HG03521 (cell line): ENCODE measurements at regions not wholly inside any gene's neighbourhood (a gene's known extent, or its start where the extent isn't known, plus 50 kb on each side); places are given as distances from the start of the nearest gene placed in this dataset.

ENCODE experiments used
- ATAC-seq: cut with Tn5 transposase; IDR thresholded peaks from one replicate; pipeline ENCODE4 v1.9.1; 2021; ENCODE audit warnings: mild to moderate bottlenecking, moderate library complexity; ENCODE audit not compliant: unreplicated experiment

- ATAC-seq = no peak
Observed at GRCh38 chr10:108204528-108205305, 1040.2 kb upstream of the SORCS1 start.

DNA sequence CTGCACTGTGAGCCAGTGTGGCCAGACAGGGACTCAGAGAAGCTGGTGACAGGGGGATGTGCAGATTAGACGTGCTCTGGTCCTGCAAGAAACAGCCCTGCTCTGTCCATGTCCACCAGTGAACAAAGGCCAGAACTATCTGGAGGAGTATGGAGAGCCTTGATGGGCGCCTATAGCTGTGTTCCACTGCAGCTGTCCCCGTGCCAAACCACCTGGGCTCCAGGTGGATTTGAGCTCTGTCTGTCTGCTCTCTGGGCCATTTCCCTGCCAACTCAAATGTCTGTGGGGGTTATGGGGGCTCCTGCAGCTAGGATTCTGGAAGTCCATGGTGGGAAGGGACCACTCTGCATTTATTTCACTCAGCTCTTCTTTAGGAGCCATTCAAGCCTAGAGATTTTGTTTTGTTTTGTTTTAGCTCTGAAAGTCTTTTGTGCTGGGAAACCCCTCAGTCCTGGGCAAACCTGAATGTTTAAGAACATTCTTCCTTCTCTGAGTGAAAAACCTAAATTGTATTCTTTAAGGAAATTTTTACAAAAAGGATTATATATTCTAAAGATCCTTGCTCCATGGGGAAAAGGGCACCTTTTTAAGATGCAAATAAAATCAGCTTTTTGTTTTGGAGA, 1039.5 kb upstream of the SORCS1 start:
- ATAC-seq = no peak

- ATAC-seq = no peak
Observed at GRCh38 chr10:108187408-108188012, 1023.0 kb upstream of the SORCS1 start.

GRCh38 chr10:108184114-108184513, 1019.6 kb upstream of the SORCS1 start:
- no peak for ATAC-seq

- ATAC-seq = no peak
Observed at GRCh38 chr10:108180878-108181277, 1016.4 kb upstream of the SORCS1 start.

- ATAC-seq = no peak
Observed at GRCh38 chr10:108169846-108170245, 1005.3 kb upstream of the SORCS1 start.

GRCh38 chr10:108167766-108168165, 1003.3 kb upstream of the SORCS1 start:
- ATAC-seq = no peak

GRCh38 chr10:108166401-108166800, 1001.9 kb upstream of the SORCS1 start:
- ATAC-seq = no peak

DNA sequence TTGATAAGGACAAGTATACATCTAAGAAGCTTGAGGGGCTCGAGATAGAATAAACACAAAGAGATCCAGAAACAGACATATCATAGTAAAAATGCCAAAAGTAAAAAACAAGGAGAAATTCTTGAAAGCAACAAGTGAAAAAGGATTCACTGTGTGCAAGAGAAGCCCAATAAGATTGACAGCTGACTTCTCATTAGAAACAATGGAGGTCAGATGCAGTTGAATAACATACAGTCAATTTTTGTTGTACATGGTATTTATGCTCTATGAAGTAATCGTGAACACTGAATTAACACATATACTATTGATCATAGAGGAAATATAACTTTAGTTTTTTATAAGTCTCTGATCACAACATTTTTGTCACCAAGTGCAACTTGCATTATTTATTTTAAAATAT, 982.8 kb upstream of the SORCS1 start:
- no peak for ATAC-seq

DNA sequence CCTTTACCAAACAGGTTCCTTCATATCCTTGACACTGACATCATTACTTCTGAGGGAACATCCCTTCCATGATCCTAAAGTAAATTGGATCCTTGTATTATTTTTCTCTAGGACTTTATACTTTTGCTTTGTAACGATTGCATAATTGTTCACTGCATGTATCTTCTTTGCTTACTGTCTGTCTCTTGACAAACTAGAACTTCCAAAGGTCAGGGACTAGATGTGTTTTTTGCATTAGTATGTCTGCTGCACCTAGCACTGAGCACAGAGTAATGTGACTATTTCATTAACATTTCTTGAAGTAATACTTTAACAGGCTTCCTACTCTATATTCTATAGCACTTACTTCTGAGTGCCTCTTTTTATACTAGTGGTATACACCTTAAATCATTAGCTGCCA, 976.6 kb upstream of the SORCS1 start:
- ATAC-seq = no peak

DNA sequence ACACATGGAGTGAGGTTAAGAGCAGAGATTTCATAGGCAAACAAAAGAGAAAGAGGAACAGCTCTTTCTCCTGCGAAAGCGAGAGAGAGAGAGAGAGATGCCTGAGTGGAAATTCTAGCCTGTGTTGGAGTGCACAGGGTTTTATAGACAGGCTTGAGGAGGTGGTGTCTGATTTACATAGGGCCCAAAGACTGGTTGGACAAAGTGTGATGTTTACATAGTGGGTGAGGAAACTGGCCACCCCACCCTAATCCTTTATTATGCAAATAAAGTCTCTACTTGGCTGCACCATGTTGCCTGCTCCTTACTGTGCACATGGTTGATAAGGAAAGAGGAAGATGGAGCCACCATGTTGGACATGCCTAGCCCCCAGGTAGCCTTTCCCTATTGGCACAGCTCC, 967.8 kb upstream of the SORCS1 start:
- ATAC-seq = no peak

DNA sequence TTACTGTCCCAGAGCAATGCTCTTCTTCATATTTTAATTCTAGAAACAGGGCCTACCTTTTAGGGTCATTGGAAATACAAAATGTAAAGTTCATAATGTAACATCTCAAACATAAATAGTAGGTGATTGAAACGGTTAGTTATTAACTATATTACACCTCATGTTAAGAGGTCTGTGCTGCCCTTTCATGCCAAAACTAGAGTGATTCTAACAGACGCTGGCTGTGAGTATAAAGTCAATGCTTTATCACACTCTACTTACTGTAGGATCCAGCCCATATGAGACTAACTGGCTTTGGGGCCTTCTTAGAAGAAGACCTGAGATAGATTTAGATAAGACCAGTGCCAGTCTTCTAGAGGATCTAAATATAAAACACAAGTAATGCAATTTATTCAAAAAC, 966.1 kb upstream of the SORCS1 start:
- no peak for ATAC-seq

DNA sequence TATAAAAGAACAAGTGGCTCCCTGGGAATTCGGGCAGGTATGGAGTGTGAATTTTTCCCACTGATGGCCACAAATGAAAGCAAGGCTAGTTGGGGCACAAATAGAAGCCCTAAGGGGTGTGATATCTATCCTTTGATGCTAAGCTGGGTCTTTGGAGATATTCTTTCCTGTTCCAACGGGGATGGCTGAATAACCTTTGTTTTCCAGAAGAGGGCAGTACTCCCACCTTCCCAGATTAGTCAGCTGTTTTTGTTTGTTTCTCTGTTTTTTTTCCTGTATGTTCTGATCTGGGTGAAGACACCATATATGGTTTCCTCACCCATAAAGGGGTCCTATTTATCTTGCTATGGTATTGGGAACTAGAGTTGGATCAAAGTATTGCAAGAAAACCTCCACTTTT, 947.7 kb upstream of the SORCS1 start:
- ATAC-seq = no peak

- ATAC-seq = no peak
Observed at GRCh38 chr10:108104551-108105156, 940.1 kb upstream of the SORCS1 start.

GRCh38 chr10:108097258-108097657, 932.8 kb upstream of the SORCS1 start:
- no peak for ATAC-seq

DNA sequence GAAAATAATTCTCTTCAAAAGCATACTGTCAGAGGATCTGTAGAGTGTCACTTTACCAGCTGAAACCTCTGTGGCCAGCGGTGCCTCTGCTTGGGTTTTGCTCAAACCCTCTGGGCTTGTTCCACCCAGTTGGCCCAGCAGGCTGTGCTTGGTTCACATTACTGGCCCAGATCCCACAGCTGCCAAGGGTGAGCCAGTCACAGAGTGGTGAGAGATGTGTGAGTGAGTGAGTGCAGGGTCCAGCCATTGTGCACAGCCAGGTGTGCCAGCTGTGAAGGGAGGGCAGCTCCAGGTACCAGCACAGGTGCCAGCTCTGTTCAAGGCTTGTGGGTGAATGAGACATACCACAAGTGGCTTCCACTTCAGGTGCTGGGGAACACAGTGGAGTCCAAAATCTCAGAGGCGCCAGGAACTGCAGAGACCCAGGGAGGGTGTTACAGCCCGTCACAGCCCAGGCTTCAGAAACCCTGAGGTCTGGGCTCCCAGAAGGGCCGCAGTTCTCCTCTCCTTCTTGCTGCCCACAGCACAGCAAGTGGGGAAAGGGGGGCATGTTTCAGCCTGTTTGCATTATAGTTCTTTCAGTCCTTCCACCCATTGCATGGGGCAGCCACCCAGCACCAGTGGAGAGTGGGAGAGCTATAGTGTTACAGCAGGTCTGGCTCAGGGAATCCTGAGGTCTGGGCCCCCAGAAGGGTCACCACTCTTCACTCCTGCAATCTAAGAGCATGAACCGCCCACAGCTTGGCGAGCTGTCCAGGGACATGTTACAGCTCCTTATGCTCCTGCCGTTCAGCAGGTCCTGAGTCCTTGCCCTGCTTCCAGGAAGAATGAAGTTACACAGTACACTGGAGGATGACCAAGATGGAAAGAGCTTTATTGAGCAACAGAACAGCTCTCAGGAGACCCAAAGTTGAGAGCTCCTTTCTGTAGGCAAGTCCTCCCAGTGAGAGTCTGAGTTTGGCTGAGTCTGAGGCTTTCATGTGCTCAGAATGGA, 931.7 kb upstream of the SORCS1 start:
- no peak for ATAC-seq

- ATAC-seq = no peak
Observed at GRCh38 chr10:108090476-108091215, 926.1 kb upstream of the SORCS1 start.

DNA sequence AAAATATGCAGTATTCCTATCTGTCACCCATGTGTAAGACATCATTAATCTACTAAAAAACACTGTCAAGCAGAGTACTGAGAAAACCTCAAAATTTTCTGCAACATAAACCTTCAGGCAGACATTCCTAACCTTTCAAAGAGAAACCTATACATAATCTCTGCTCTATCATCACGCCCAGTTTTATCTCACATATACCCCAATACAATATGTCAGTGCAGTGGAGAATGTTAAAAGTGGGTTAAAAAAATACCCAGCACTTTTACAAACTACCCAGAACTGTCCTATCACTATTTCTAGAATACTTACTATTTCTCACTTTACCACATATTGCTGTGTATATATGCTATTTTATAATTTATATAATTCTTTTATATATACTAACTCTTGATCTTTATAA, 922.0 kb upstream of the SORCS1 start:
- no peak for ATAC-seq

DNA sequence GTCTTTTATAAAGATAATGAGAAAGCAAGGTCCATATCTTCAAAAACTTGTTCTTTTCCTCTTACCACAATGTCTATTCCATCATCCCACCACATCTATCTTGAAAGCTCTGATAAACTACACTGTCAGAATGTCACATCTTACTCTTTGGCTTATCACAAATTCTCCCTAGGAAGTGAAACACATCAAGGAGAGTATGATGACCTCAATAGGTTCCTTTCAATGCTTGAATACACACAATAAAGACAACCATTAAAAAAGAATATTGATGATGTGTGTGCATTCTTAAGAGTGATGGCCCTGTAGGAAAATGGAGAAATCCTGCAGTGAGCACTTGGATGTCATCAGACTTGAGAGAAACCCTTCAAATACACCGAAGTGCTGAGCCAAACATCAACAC, 918.1 kb upstream of the SORCS1 start:
- no peak for ATAC-seq

DNA sequence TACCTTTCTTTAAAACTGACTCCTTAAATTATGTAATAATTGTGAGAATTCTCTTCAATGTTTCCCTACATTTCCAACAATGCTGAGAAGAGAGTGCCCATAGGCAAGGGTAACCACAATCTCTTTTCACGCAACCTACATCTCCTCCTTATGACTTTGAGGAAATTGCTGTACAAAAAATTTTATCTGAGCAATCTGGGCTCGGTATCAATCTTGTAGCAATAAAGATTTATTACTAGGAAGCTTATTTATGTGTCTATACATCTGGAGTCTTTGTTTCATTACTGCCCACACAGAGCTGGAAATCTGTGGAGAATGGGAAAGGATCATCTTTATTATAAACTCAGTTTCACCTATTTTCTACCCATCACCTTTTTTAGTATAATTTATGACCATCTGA, 913.8 kb upstream of the SORCS1 start:
- no peak for ATAC-seq
